NCI-H187 treated with DMSO at 0.1 percent for 48 hours (cell line): ENCODE measurements at regions not wholly inside any gene's neighbourhood (a gene's known extent, or its start where the extent isn't known, plus 50 kb on each side); places are given as distances from the start of the nearest gene placed in this dataset.
"Not testable (repeated sequence)": the region's sequence is repeated elsewhere in the genome, so short reads cannot be mapped to it uniquely, and the experiment has no call there.

Source experiments
- DNase-seq: peaks from one replicate; lab custom pipeline; 2025; lab: John Stamatoyannopoulos, UW

GRCh38 chr3:101913168-101913567 lies 63.9 kb downstream of the NFKBIZ start:
- no peak for DNase-seq

- DNase-seq = not testable (repeated sequence)
These were observed 68.4 kb downstream of the NFKBIZ start for GRCh38 chr3:101917761-101918160.

- not testable (repeated sequence) for DNase-seq
These were observed 72.9 kb downstream of the NFKBIZ start for GRCh38 chr3:101922151-101922725.

- not testable (repeated sequence) for DNase-seq
These were observed 75.3 kb downstream of the NFKBIZ start for GRCh38 chr3:101924621-101925020.

GRCh38 chr3:101925124-101925523 lies 75.8 kb downstream of the NFKBIZ start:
- DNase-seq = not testable (repeated sequence)

- DNase-seq = no peak
These were observed 76.2 kb downstream of the NFKBIZ start for GRCh38 chr3:101925564-101925963.

GRCh38 chr3:101926594-101927105 lies 77.3 kb downstream of the NFKBIZ start:
- no peak for DNase-seq

- DNase-seq = no peak
These were observed 79.6 kb downstream of the NFKBIZ start for GRCh38 chr3:101928890-101929289.

- no peak for DNase-seq
These were observed 81.8 kb downstream of the NFKBIZ start for GRCh38 chr3:101931081-101931480.

GRCh38 chr3:101932326-101933068 lies 83.2 kb downstream of the NFKBIZ start:
- no peak for DNase-seq

- DNase-seq = no peak
These were observed 87.4 kb downstream of the NFKBIZ start for GRCh38 chr3:101936419-101937356.

GRCh38 chr3:101938262-101938847 lies 89.0 kb downstream of the NFKBIZ start:
- no peak for DNase-seq

- no peak for DNase-seq
These were observed 90.2 kb downstream of the NFKBIZ start for GRCh38 chr3:101939361-101940049.

- DNase-seq = no peak
These were observed 91.4 kb downstream of the NFKBIZ start for GRCh38 chr3:101940521-101941317.

- no peak for DNase-seq
These were observed 92.2 kb downstream of the NFKBIZ start for GRCh38 chr3:101941318-101942040.

- no peak for DNase-seq
These were observed 93.0 kb downstream of the NFKBIZ start for GRCh38 chr3:101942356-101942755.

- no peak for DNase-seq
These were observed 93.7 kb downstream of the NFKBIZ start for GRCh38 chr3:101943029-101943428.

GRCh38 chr3:101944308-101944707 lies 95.0 kb downstream of the NFKBIZ start:
- DNase-seq = no peak

GRCh38 chr3:101945980-101946379 lies 96.7 kb downstream of the NFKBIZ start:
- no peak for DNase-seq

- DNase-seq = no peak
These were observed 97.6 kb downstream of the NFKBIZ start for GRCh38 chr3:101946906-101947305.
